ENCODE measurements at regions not wholly inside any gene's neighbourhood (a gene's known extent, or its start where the extent isn't known, plus 50 kb on each side); places are given as distances from the start of the nearest gene placed in this dataset.

GRCh38 chr6:118397671-118398465, 150.2 kb upstream of the PLN start:
- TF ChIP-seq MXI1 (IDR thresholded peaks at IDR 0.05; ENCODE audit: low read depth, low read length) (no peak), JUND (IDR thresholded peaks at IDR 0.05) (no peak)
